ENCODE measurements at regions not wholly inside any gene's neighbourhood (a gene's known extent, or its start where the extent isn't known, plus 50 kb on each side); places are given as distances from the start of the nearest gene placed in this dataset.

- TF ChIP-seq EZH2phosphoT487 (IDR thresholded peaks at IDR 0.05; ENCODE audit: borderline replicate concordance), result no peak
- TF ChIP-seq, protein P1, sequence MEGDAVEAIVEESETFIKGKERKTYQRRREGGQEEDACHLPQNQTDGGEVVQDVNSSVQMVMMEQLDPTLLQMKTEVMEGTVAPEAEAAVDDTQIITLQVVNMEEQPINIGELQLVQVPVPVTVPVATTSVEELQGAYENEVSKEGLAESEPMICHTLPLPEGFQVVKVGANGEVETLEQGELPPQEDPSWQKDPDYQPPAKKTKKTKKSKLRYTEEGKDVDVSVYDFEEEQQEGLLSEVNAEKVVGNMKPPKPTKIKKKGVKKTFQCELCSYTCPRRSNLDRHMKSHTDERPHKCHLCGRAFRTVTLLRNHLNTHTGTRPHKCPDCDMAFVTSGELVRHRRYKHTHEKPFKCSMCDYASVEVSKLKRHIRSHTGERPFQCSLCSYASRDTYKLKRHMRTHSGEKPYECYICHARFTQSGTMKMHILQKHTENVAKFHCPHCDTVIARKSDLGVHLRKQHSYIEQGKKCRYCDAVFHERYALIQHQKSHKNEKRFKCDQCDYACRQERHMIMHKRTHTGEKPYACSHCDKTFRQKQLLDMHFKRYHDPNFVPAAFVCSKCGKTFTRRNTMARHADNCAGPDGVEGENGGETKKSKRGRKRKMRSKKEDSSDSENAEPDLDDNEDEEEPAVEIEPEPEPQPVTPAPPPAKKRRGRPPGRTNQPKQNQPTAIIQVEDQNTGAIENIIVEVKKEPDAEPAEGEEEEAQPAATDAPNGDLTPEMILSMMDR (conservative IDR thresholded peaks at IDR 0.05; ENCODE audit: low read length), result no peak
- no peaks in the 10 kb centered on the region for H3K79me2 ChIP-seq (ENCODE audit: insufficient read depth, low read length)
Observed at GRCh38 chr21:35921471-35921870, 138.9 kb downstream of the SETD4 start.

DNA sequence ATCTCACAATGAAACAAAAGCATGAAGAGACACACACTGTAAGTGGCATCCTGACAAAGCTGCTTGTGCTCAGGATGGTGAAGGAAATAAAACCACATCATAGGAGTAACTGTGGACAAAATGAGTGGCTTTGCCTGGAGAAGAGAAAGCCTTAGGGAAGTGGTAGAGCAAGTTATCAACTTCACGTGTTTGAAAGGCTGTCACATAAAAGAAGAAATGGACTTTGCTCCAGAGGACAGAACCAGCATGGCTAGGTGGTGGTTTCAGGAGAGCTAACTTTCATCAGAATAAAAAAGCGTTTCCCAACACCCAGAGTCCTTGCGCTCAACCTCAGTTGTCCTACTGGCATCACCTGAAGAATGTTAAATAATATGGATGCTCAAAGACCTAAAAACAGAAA is 139.9 kb downstream of the SETD4 start:
- H3K4me1 ChIP-seq (ENCODE audit: insufficient read depth, low read length, poor library complexity, severe bottlenecking), result peaks cover 1% of the 10 kb centered on the region
- H3K27me3 ChIP-seq (ENCODE audit: insufficient read depth, low read length, poor library complexity, severe bottlenecking), result no peaks in the 10 kb centered on the region
- H2AFZ ChIP-seq (ENCODE audit: low read length), result no peak overlapping the region
- no peaks in the 10 kb centered on the region for H3F3A ChIP-seq (ENCODE audit: low read depth)
- H4K20me1 ChIP-seq (ENCODE audit: insufficient read depth, low read length, poor library complexity, severe bottlenecking), result no peaks in the 10 kb centered on the region
- no peak for TF ChIP-seq EZH2phosphoT487 (IDR thresholded peaks at IDR 0.05; ENCODE audit: borderline replicate concordance)
- TF ChIP-seq, protein P1 (conservative IDR thresholded peaks at IDR 0.05; ENCODE audit: low read length), result no peak
- H3K9ac ChIP-seq (ENCODE audit: low read depth, low read length, poor library complexity, severe bottlenecking), result no peak overlapping the region
- no peaks in the 10 kb centered on the region for H3K9me2 ChIP-seq (replicated peaks; ENCODE audit: low read depth, low read length)
- no peaks in the 10 kb centered on the region for H3K36me3 ChIP-seq (ENCODE audit: insufficient read depth, low read length)
- no peak overlapping the region for H3K4me2 ChIP-seq (ENCODE audit: low read depth, low read length, poor library complexity, severe bottlenecking)
- H3K79me2 ChIP-seq (ENCODE audit: insufficient read depth, low read length), result no peaks in the 10 kb centered on the region
- H3K4me3 ChIP-seq (ENCODE audit: low read length, poor library complexity, severe bottlenecking), result no peak overlapping the region
- H3K9me3 ChIP-seq (ENCODE audit: insufficient read depth, low read depth, low read length), result no peaks in the 10 kb centered on the region

More at GRCh38 chr21:35921471-35921870, 138.9 kb downstream of the SETD4 start:
- Histone ChIP-seq H3K4me1 (ENCODE audit: insufficient read depth, low read length, poor library complexity, severe bottlenecking) (peaks cover 8% of the 10 kb centered on the region), H3K36me3 (ENCODE audit: insufficient read depth, low read length) (no peaks in the 10 kb centered on the region), H3K27me3 (ENCODE audit: insufficient read depth, low read length, poor library complexity, severe bottlenecking) (no peaks in the 10 kb centered on the region), H3K9me2 (replicated peaks; ENCODE audit: low read depth, low read length) (no peaks in the 10 kb centered on the region), H4K20me1 (ENCODE audit: insufficient read depth, low read length, poor library complexity, severe bottlenecking) (no peaks in the 10 kb centered on the region), H3K4me3 (ENCODE audit: low read length, poor library complexity, severe bottlenecking) (no peak overlapping the region), H3F3A (ENCODE audit: low read depth) (no peaks in the 10 kb centered on the region), H2AFZ (ENCODE audit: low read length) (no peak overlapping the region), H3K9ac (ENCODE audit: low read depth, low read length, poor library complexity, severe bottlenecking) (no peak overlapping the region), H3K9me3 (ENCODE audit: insufficient read depth, low read depth, low read length) (no peaks in the 10 kb centered on the region), H3K4me2 (ENCODE audit: low read depth, low read length, poor library complexity, severe bottlenecking) (no peak overlapping the region)

DNA sequence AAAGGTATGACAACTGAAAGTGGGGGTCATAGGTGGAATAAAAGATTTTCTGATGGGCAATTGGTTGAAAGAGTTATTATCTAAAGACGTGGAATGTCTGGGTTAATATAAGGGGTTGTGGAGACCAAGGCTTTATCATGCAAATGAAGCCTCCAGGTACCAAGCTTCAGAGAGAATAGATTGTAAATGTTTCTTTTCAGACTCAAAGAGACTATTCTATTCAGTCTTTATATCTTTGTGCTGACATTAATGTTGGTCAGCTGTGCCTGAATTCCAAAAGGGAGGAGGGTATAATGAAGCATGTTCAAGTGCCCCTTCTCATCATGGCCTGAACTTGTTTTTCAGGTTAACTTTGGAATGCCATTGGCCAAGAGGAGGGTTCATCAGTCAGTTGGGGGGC is 145.3 kb downstream of the SETD4 start:
- Histone ChIP-seq H3K4me1 (ENCODE audit: insufficient read depth, low read length, poor library complexity, severe bottlenecking) (no peaks in the 10 kb centered on the region), H2AFZ (ENCODE audit: low read length) (no peak overlapping the region), H3K9me3 (ENCODE audit: insufficient read depth, low read depth, low read length) (no peaks in the 10 kb centered on the region), H3K9me2 (replicated peaks; ENCODE audit: low read depth, low read length) (no peaks in the 10 kb centered on the region), H3K27me3 (ENCODE audit: insufficient read depth, low read length, poor library complexity, severe bottlenecking) (no peaks in the 10 kb centered on the region), H3K9ac (ENCODE audit: low read depth, low read length, poor library complexity, severe bottlenecking) (no peak overlapping the region), H4K20me1 (ENCODE audit: insufficient read depth, low read length, poor library complexity, severe bottlenecking) (no peaks in the 10 kb centered on the region), H3F3A (ENCODE audit: low read depth) (no peaks in the 10 kb centered on the region), H3K4me3 (ENCODE audit: low read length, poor library complexity, severe bottlenecking) (no peak overlapping the region), H3K36me3 (ENCODE audit: insufficient read depth, low read length) (no peaks in the 10 kb centered on the region), H3K4me2 (ENCODE audit: low read depth, low read length, poor library complexity, severe bottlenecking) (no peak overlapping the region), H3K79me2 (ENCODE audit: insufficient read depth, low read length) (no peaks in the 10 kb centered on the region)
- TF ChIP-seq EZH2phosphoT487 (IDR thresholded peaks at IDR 0.05; ENCODE audit: borderline replicate concordance), result no peak
- TF ChIP-seq, protein P1 (conservative IDR thresholded peaks at IDR 0.05; ENCODE audit: low read length), result no peak
